Fibroblast of skin of right biceps (primary cell): ENCODE measurements at regions not wholly inside any gene's neighbourhood (a gene's known extent, or its start where the extent isn't known, plus 50 kb on each side); places are given as distances from the start of the nearest gene placed in this dataset.
"Not testable (repeated sequence)": the region's sequence is repeated elsewhere in the genome, so short reads cannot be mapped to it uniquely, and the experiment has no call there.

Source experiments
- DNase-seq: peaks from one replicate; pipeline ENCODE4 v3.0.0-alpha.2; 2013

- no peak for DNase-seq
Observed at GRCh38 chr6:100322886-100323285, 141.8 kb downstream of the SIM1 start.

- DNase-seq = no peak
Observed at GRCh38 chr6:100320686-100321085, 144.0 kb downstream of the SIM1 start.

DNA sequence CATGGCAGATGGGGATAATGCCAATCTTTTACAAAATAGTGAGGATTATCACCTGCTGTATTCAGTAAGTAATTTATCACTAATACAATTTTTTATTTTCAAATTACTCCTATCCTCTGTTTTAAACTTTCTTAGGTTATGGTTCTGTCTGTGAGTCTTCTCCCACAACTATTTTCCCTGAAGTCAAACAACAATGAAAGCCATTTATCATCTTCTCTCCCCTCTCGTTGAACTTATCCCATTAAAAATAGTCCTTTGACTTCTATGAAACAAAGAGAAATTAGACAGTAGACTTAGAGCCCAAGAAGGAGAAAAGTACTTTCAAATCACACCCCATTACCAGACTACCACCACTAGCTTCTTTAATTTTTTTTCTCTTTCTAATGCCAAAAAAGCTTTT is 147.7 kb downstream of the SIM1 start:
- DNase-seq = no peak

DNA sequence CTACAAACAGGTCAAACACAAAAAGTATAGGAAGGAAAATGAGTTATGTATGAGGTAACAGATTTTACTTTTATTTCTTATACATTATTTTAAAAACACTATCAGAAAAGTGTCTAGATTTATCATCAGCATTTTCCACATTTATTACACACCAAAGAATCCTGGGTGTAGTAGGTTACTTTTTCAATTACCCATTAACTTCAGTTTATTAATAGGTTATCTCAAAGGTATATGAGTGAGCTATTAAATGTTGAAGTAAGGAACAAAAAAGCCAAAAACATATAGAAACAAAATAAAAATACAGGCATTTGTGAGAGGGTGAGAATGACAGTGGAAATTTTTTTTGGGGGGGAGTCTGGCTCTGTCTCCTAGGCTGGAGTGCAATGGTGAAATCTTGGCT is 150.5 kb downstream of the SIM1 start:
- no peak for DNase-seq

DNA sequence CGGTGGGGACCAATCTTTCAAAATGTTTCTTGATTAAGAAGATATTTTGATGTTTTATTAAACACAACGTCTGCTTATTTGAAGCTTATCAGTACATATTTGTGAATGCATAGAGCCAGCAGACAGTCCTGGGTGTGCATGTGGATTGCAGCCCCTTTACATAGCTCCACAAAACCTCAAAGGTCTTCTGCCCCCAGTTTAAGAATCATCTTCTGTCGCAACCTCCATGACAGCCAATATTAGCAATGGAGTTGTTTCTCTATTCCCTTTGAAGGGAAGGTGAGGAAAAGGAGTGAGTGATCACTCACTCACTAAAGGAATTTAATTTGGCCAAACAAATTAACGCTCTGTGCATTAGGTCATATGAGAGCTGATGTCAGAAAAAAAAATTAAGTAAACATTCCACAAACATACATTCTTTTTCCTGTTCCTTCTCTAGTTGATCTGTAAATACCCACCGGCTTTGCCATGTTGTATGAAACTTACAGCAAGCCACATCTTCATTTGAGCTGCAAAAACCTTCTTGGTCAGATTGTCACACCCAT is 152.9 kb downstream of the SIM1 start:
- peak; percentile 68 for DNase-seq

GRCh38 chr6:100309174-100309573 is 155.5 kb downstream of the SIM1 start:
- peak; percentile 36 for DNase-seq

- no peak for DNase-seq
Observed at GRCh38 chr6:100307561-100307960, 157.2 kb downstream of the SIM1 start.

DNA sequence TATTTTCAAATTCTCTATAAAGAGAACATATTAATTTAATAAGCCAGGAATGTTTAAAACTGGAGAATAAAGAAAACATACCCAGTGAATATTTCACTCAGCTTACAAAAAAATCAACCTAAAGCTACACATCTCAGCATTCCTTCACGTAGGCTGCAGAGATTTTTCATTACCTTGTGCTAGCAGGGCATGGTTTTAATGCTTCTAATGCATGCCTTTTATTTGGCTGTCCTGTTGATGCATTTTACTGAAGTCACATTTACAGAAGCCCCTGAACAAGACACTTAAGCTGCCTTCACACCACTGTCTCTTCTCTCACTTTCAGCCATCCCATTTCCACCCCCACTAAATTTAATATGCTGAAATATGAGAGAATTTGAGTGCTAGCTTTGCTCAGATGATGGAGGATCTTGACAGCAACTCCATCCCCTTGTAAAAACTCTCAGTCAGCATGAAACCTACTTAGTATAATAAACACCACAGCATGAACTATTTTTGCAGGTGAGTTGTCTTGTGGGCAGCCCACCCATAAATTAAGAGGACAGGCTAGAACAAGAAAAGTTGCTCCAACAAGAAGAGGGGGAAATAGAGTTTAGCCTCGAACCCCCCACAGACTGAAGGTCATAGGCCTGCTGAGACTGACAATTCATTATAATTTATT is 159.4 kb downstream of the SIM1 start:
- DNase-seq = peak; percentile 8

DNA sequence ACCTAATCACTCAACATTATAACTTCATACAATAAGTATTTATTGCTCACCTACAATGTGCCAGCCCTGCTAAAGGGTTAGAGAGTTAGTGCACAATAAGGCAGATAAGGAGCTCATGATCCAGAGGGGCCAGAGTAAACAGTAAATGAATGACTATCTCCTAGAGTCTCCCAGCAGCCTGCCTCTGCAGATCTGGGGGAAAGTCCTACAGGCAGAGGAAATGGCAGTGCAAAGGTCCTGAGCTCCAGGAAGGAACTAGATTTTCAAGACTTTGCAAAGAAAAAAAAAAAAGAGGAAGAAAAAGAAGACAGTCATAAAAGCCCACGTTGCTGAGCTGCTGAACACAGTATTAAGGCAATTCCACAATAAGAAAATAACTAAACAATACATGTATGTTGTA is 160.1 kb downstream of the SIM1 start:
- DNase-seq = no peak

GRCh38 chr6:100301731-100302130 is 163.0 kb downstream of the SIM1 start:
- no peak for DNase-seq

GRCh38 chr6:100300221-100300736 is 164.4 kb downstream of the SIM1 start:
- peak; percentile 99 for DNase-seq

- peak; percentile 91 for DNase-seq
Observed at GRCh38 chr6:100296810-100297544, 167.7 kb downstream of the SIM1 start.

DNA sequence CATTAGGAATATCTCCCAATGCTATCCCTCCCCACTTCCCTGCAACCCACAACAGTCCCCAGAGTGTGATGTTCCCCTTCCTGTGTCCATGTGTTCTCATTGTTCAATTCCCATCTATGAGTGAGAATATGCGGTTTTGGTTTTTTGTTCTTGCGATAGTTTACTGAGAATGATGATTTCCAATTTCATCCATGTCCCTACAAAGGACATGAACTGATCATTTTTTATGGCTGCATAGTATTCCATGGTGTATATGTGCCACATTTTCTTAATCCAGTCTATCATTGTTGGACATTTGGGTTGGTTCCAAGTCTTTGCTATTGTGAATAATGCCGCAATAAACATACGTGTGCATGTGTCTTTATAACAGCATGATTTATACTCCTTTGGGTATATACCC is 169.5 kb downstream of the SIM1 start:
- DNase-seq = not testable (repeated sequence)

GRCh38 chr6:100289285-100289684 is 175.4 kb downstream of the SIM1 start:
- DNase-seq = no peak

- DNase-seq = no peak
Observed at GRCh38 chr6:100288311-100288710, 176.4 kb downstream of the SIM1 start.

GRCh38 chr6:100283285-100283684 is 181.4 kb downstream of the SIM1 start:
- peak; percentile 91 for DNase-seq

- peak; percentile 30 for DNase-seq
Observed at GRCh38 chr6:100281471-100281901, 183.2 kb downstream of the SIM1 start.

GRCh38 chr6:100276311-100277057 is 188.2 kb downstream of the SIM1 start:
- no peak for DNase-seq

- DNase-seq = no peak
Observed at GRCh38 chr6:100274147-100274546, 190.6 kb downstream of the SIM1 start.

GRCh38 chr6:100271625-100272024 is 193.1 kb downstream of the SIM1 start:
- no peak for DNase-seq

DNA sequence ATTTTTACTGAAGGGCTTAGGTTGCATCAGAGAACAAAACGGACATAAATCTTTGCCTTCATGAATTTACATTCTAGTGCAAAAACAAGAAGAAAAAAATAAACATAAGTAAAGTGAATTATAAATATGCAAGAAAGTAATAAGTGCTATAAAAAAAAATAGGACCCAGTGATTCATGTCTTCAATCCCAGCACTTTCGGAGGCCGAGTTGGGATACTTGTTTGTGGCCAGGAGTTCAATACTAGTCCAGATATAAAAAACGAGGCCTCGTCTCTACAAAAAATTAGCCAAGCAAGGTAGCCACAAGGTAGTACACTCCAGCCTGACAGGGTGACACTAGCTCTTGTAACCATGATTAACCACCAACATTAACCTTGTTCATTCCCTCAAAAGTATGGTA is 193.5 kb downstream of the SIM1 start:
- DNase-seq = no peak

DNA sequence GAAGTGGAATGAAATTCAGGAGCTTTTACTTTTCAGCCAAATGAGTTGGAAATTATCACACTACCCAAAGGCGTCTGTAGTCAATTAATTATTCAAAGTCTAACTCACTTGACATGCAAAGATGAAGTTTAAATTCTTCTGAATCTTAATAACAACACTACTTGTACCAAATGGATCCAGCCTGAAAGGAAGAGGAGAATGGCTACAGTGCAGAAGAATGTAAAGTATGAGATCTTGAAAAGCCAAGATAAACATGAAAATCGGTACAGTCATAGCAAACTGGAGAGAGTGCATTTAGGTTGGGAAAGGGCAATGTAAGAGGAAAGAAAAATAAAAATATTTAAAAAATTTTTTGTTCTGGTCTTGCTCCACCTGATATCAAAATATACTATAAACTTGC is 195.5 kb downstream of the SIM1 start:
- DNase-seq = peak; percentile 92

DNA sequence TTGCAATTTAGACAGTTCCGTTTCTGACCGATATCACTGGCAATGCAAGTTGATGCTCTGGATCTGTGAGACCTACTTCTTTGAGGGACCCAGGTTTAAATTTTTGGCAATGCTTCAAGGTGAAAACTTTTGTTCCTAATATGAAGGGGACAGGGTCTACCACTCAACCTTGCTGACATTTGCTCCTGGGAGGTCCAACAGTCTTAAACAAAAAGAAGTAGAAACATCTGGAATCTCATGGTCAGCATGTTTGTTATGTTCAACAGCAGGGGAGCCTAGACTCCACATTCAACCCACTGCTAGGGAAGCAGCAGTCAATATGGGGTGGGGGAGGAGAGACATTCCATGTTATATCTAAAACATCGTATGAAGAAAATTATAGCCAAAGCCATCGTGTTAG is 196.4 kb downstream of the SIM1 start:
- no peak for DNase-seq
